Neural crest cell (in vitro differentiated cells): ENCODE measurements at regions not wholly inside any gene's neighbourhood (a gene's known extent, or its start where the extent isn't known, plus 50 kb on each side); places are given as distances from the start of the nearest gene placed in this dataset.
"Not testable (repeated sequence)": the region's sequence is repeated elsewhere in the genome, so short reads cannot be mapped to it uniquely, and the experiment has no call there.

Experiments used
- DNase-seq: peaks from one replicate; pipeline ENCODE4 v3.0.0; 2021; ENCODE audit warnings: low read depth, mixed read lengths, low spot score
- H3K27ac Mint-ChIP-seq: one replicate; pipeline ENCODE4 v1.8.0; 2021; ENCODE audit warnings: mild to moderate bottlenecking, mixed read lengths; ENCODE audit not compliant: unreplicated experiment
- H3K27me3 Mint-ChIP-seq: 2 replicates; pipeline ENCODE4 v1.8.0; 2021; ENCODE audit warnings: low read depth, mild to moderate bottlenecking, mixed read lengths
- H3K36me3 Mint-ChIP-seq: 2 replicates; pipeline ENCODE4 v1.8.0; 2021; ENCODE audit warnings: low read depth, mild to moderate bottlenecking, mixed read lengths
- H3K4me1 Mint-ChIP-seq: 2 replicates; pipeline ENCODE4 v1.8.0; 2021; ENCODE audit warnings: mixed read lengths
- H3K4me3 Mint-ChIP-seq: one replicate; pipeline ENCODE4 v1.8.0; 2021; ENCODE audit warnings: mild to moderate bottlenecking, mixed read lengths
- H3K9me3 Mint-ChIP-seq: 2 replicates; pipeline ENCODE4 v1.8.0; 2021; ENCODE audit warnings: mixed read lengths
- CTCF ChIP-seq: fragments of 200-600 bp; sonication (generic); conservative IDR thresholded peaks from 2 replicates; pipeline ENCODE4 v1.5.0; 2021; ENCODE audit warnings: antibody characterized with exemption, mild to moderate bottlenecking

- Mint-ChIP-seq H3K27ac (no peak overlapping the region), H3K9me3 (no peaks in the 10 kb centered on the region), H3K36me3 (no peaks in the 10 kb centered on the region), H3K27me3 (no peaks in the 10 kb centered on the region), H3K4me3 (no peak overlapping the region), H3K4me1 (no peaks in the 10 kb centered on the region)
- DNase-seq: no peak
- TF ChIP-seq CTCF: no peak
Measured at GRCh38 chr3:4250064-4250463, 53.1 kb upstream of the SETMAR start.

- DNase-seq: no peak
- Mint-ChIP-seq H3K9me3 (no peaks in the 10 kb centered on the region), H3K36me3 (no peaks in the 10 kb centered on the region), H3K27ac (no peak overlapping the region), H3K4me3 (no peak overlapping the region), H3K27me3 (no peaks in the 10 kb centered on the region), H3K4me1 (no peaks in the 10 kb centered on the region)
- no peak for TF ChIP-seq CTCF
Measured at GRCh38 chr3:4251412-4251811, 51.8 kb upstream of the SETMAR start.

GRCh38 chr3:4253072-4253832 is 49.9 kb upstream of the SETMAR start:
- H3K27me3 Mint-ChIP-seq, H3K27ac Mint-ChIP-seq, H3K4me3 Mint-ChIP-seq: not testable (repeated sequence)

More at GRCh38 chr3:4253072-4253832, 49.9 kb upstream of the SETMAR start:
- DNase-seq, H3K4me1 Mint-ChIP-seq, H3K36me3 Mint-ChIP-seq, H3K9me3 Mint-ChIP-seq: not testable (repeated sequence)
